ENCODE measurements at regions not wholly inside any gene's neighbourhood (a gene's known extent, or its start where the extent isn't known, plus 50 kb on each side); places are given as distances from the start of the nearest gene placed in this dataset.

- ATAC-seq (ENCODE audit: low FRiP score), result no peak
- H3K36me3 ChIP-seq (ENCODE audit: control insufficient read depth in 1 of 2, insufficient read depth in 2 of 2, low read length in 1 of 2), result no peaks in the 10 kb centered on the region
- peaks cover 0 to 2% of the 10 kb centered on the region in 2 donors for H3K27me3 ChIP-seq (ENCODE audit: control insufficient read depth in 1 of 2, insufficient read depth in 2 of 2, low read length in 1 of 2)
- no peak overlapping the region for H3K27ac ChIP-seq (ENCODE audit: low read depth in 1 of 2, low read length in 2 of 2)
- DNase-seq, result no peak
- H3K9me3 ChIP-seq (ENCODE audit: control insufficient read depth, low read length), result peaks cover 3% of the 10 kb centered on the region
- H3K4me1 ChIP-seq (ENCODE audit: control insufficient read depth in 1 of 2, insufficient read depth in 2 of 2, low read length in 2 of 2), result no peaks in the 10 kb centered on the region
- intact Hi-C loops (cut with DNase I), result no loop called here
- H3K4me3 ChIP-seq (ENCODE audit: low read length in 2 of 2), result no peak overlapping the region
- WGBS, 2 donors, result 93 to 94% methylated on average over 2 of the region's 2 CpGs
Measured at GRCh38 chr20:12072954-12073264, 155.2 kb downstream of the BTBD3 start.

GRCh38 chr20:12074111-12074655 lies 156.5 kb downstream of the BTBD3 start:
- ATAC-seq (ENCODE audit: low FRiP score) (no peak), DNase-seq (no peak)
- Histone ChIP-seq H3K4me1 (ENCODE audit: control insufficient read depth in 1 of 2, insufficient read depth in 2 of 2, low read length in 2 of 2) (no peaks in the 10 kb centered on the region), H3K36me3 (ENCODE audit: control insufficient read depth in 1 of 2, insufficient read depth in 2 of 2, low read length in 1 of 2) (no peaks in the 10 kb centered on the region), H3K27ac (ENCODE audit: low read depth in 1 of 2, low read length in 2 of 2) (no peak overlapping the region), H3K9me3 (ENCODE audit: control insufficient read depth, low read length) (peaks cover 3% of the 10 kb centered on the region), H3K27me3 (ENCODE audit: control insufficient read depth in 1 of 2, insufficient read depth in 2 of 2, low read length in 1 of 2) (peaks cover 0 to 2% of the 10 kb centered on the region in 2 donors), H3K4me3 (ENCODE audit: low read length in 2 of 2) (no peak overlapping the region)
- intact Hi-C loops (cut with DNase I), result no loop called here
- 85 to 87% methylated on average over 3 of the region's 3 CpGs for WGBS, 2 donors

GRCh38 chr20:12076200-12076599 lies 158.5 kb downstream of the BTBD3 start:
- ATAC-seq (ENCODE audit: low FRiP score), result no peak
- Histone ChIP-seq H3K4me1 (ENCODE audit: control insufficient read depth in 1 of 2, insufficient read depth in 2 of 2, low read length in 2 of 2) (no peaks in the 10 kb centered on the region), H3K27me3 (ENCODE audit: control insufficient read depth in 1 of 2, insufficient read depth in 2 of 2, low read length in 1 of 2) (peaks cover 0 to 2% of the 10 kb centered on the region in 2 donors), H3K27ac (ENCODE audit: low read depth in 1 of 2, low read length in 2 of 2) (no peak overlapping the region), H3K36me3 (ENCODE audit: control insufficient read depth in 1 of 2, insufficient read depth in 2 of 2, low read length in 1 of 2) (no peaks in the 10 kb centered on the region), H3K4me3 (ENCODE audit: low read length in 2 of 2) (no peak overlapping the region), H3K9me3 (ENCODE audit: control insufficient read depth, low read length) (peaks cover 3% of the 10 kb centered on the region)
- intact Hi-C loops (cut with DNase I), result no loop called here
- DNase-seq, result no peak
- WGBS, 2 donors, result 79 to 85% methylated on average over 3 of the region's 3 CpGs

- ATAC-seq (ENCODE audit: low FRiP score), result no peak
Measured at GRCh38 chr20:12077875-12078274, 160.2 kb downstream of the BTBD3 start.

GRCh38 chr20:12079490-12079889 lies 161.8 kb downstream of the BTBD3 start:
- 84 to 85% methylated on average over 4 of the region's 4 CpGs for whole genome bisulfite sequencing, 2 donors
- no peak for DNase-seq
- no peaks in the 10 kb centered on the region for H3K36me3 ChIP-seq (ENCODE audit: control insufficient read depth in 1 of 2, insufficient read depth in 2 of 2, low read length in 1 of 2)
- no peaks in the 10 kb centered on the region for H3K4me1 ChIP-seq (ENCODE audit: control insufficient read depth in 1 of 2, insufficient read depth in 2 of 2, low read length in 2 of 2)
- H3K27me3 ChIP-seq (ENCODE audit: control insufficient read depth in 1 of 2, insufficient read depth in 2 of 2, low read length in 1 of 2), result peaks cover 0 to 2% of the 10 kb centered on the region in 2 donors
- intact Hi-C loops (cut with DNase I), result no loop called here
- no peak overlapping the region for H3K27ac ChIP-seq (ENCODE audit: low read depth in 1 of 2, low read length in 2 of 2)
- no peak overlapping the region for H3K4me3 ChIP-seq (ENCODE audit: low read length in 2 of 2)
- peaks cover 3% of the 10 kb centered on the region for H3K9me3 ChIP-seq (ENCODE audit: control insufficient read depth, low read length)
- ATAC-seq (ENCODE audit: low FRiP score), result no peak

More at GRCh38 chr20:12077875-12078274, 160.2 kb downstream of the BTBD3 start:
- WGBS, 2 donors, result 24 to 44% methylated on average over 7 of the region's 7 CpGs
- Histone ChIP-seq H3K4me3 (ENCODE audit: low read length in 2 of 2) (no peak overlapping the region), H3K9me3 (ENCODE audit: control insufficient read depth, low read length) (peaks cover 3% of the 10 kb centered on the region), H3K27me3 (ENCODE audit: control insufficient read depth in 1 of 2, insufficient read depth in 2 of 2, low read length in 1 of 2) (peaks cover 0 to 2% of the 10 kb centered on the region in 2 donors), H3K4me1 (ENCODE audit: control insufficient read depth in 1 of 2, insufficient read depth in 2 of 2, low read length in 2 of 2) (no peaks in the 10 kb centered on the region), H3K36me3 (ENCODE audit: control insufficient read depth in 1 of 2, insufficient read depth in 2 of 2, low read length in 1 of 2) (no peaks in the 10 kb centered on the region), H3K27ac (ENCODE audit: low read depth in 1 of 2, low read length in 2 of 2) (no peak overlapping the region)
- no peak for DNase-seq
- intact Hi-C loops (cut with DNase I), result no loop called here

GRCh38 chr20:12083269-12083668 lies 165.6 kb downstream of the BTBD3 start:
- no peak for ATAC-seq (ENCODE audit: low FRiP score)
- WGBS, 2 donors, result 55 to 64% methylated on average over 2 of the region's 2 CpGs
- intact Hi-C loops (cut with DNase I), result no loop called here
- no peak overlapping the region for H3K27ac ChIP-seq (ENCODE audit: low read depth in 1 of 2, low read length in 2 of 2)
- H3K9me3 ChIP-seq (ENCODE audit: control insufficient read depth, low read length), result no peaks in the 10 kb centered on the region
- H3K36me3 ChIP-seq (ENCODE audit: control insufficient read depth in 1 of 2, insufficient read depth in 2 of 2, low read length in 1 of 2), result no peaks in the 10 kb centered on the region
- H3K4me3 ChIP-seq (ENCODE audit: low read length in 2 of 2), result no peak overlapping the region
- H3K4me1 ChIP-seq (ENCODE audit: control insufficient read depth in 1 of 2, insufficient read depth in 2 of 2, low read length in 2 of 2), result no peaks in the 10 kb centered on the region
- DNase-seq, result no peak
- no peaks in the 10 kb centered on the region for H3K27me3 ChIP-seq (ENCODE audit: control insufficient read depth in 1 of 2, insufficient read depth in 2 of 2, low read length in 1 of 2)

GRCh38 chr20:12084482-12084881 lies 166.8 kb downstream of the BTBD3 start:
- 66 to 80% methylated on average over 2 of the region's 2 CpGs for WGBS, 2 donors
- no peak for ATAC-seq (ENCODE audit: low FRiP score)

GRCh38 chr20:12086359-12086758 lies 168.7 kb downstream of the BTBD3 start:
- DNase-seq (no peak), ATAC-seq (ENCODE audit: low FRiP score) (no peak)
- Histone ChIP-seq H3K4me1 (ENCODE audit: control insufficient read depth in 1 of 2, insufficient read depth in 2 of 2, low read length in 2 of 2) (no peaks in the 10 kb centered on the region), H3K4me3 (ENCODE audit: low read length in 2 of 2) (no peak overlapping the region), H3K27ac (ENCODE audit: low read depth in 1 of 2, low read length in 2 of 2) (no peak overlapping the region), H3K9me3 (ENCODE audit: control insufficient read depth, low read length) (no peaks in the 10 kb centered on the region), H3K36me3 (ENCODE audit: control insufficient read depth in 1 of 2, insufficient read depth in 2 of 2, low read length in 1 of 2) (no peaks in the 10 kb centered on the region), H3K27me3 (ENCODE audit: control insufficient read depth in 1 of 2, insufficient read depth in 2 of 2, low read length in 1 of 2) (no peaks in the 10 kb centered on the region)
- intact Hi-C loops (cut with DNase I), result no loop called here
- WGBS, 2 donors, result 37 to 49% methylated on average over 1 of the region's 1 CpG

More at GRCh38 chr20:12084482-12084881, 166.8 kb downstream of the BTBD3 start:
- H3K27ac ChIP-seq (ENCODE audit: low read depth in 1 of 2, low read length in 2 of 2), result no peak overlapping the region
- no peak for DNase-seq
- H3K4me3 ChIP-seq (ENCODE audit: low read length in 2 of 2), result no peak overlapping the region
- intact Hi-C loops (cut with DNase I), result no loop called here
- no peaks in the 10 kb centered on the region for H3K9me3 ChIP-seq (ENCODE audit: control insufficient read depth, low read length)
- H3K36me3 ChIP-seq (ENCODE audit: control insufficient read depth in 1 of 2, insufficient read depth in 2 of 2, low read length in 1 of 2), result no peaks in the 10 kb centered on the region
- H3K4me1 ChIP-seq (ENCODE audit: control insufficient read depth in 1 of 2, insufficient read depth in 2 of 2, low read length in 2 of 2), result no peaks in the 10 kb centered on the region
- no peaks in the 10 kb centered on the region for H3K27me3 ChIP-seq (ENCODE audit: control insufficient read depth in 1 of 2, insufficient read depth in 2 of 2, low read length in 1 of 2)

GRCh38 chr20:12090920-12091319 lies 173.2 kb downstream of the BTBD3 start:
- WGBS, 2 donors, result 70 to 94% methylated on average over 1 of the region's 1 CpG
- Histone ChIP-seq H3K4me3 (ENCODE audit: low read length in 2 of 2) (no peak overlapping the region), H3K9me3 (ENCODE audit: control insufficient read depth, low read length) (no peaks in the 10 kb centered on the region), H3K36me3 (ENCODE audit: control insufficient read depth in 1 of 2, insufficient read depth in 2 of 2, low read length in 1 of 2) (no peaks in the 10 kb centered on the region), H3K27me3 (ENCODE audit: control insufficient read depth in 1 of 2, insufficient read depth in 2 of 2, low read length in 1 of 2) (no peaks in the 10 kb centered on the region), H3K27ac (ENCODE audit: low read depth in 1 of 2, low read length in 2 of 2) (no peak overlapping the region), H3K4me1 (ENCODE audit: control insufficient read depth in 1 of 2, insufficient read depth in 2 of 2, low read length in 2 of 2) (no peaks in the 10 kb centered on the region)
- ATAC-seq (ENCODE audit: low FRiP score) (no peak), DNase-seq (no peak)
- intact Hi-C loops (cut with DNase I), result no loop called here

Data from aorta (tissue), 5 donors.